NCI-H748 (cell line): ENCODE measurements at regions not wholly inside any gene's neighbourhood (a gene's known extent, or its start where the extent isn't known, plus 50 kb on each side); places are given as distances from the start of the nearest gene placed in this dataset.
"Not testable (repeated sequence)": the region's sequence is repeated elsewhere in the genome, so short reads cannot be mapped to it uniquely, and the experiment has no call there.

ENCODE experiments used
- DNase-seq: peaks from one replicate; lab custom pipeline; 2025; ENCODE audit not compliant: unreplicated experiment; lab: John Stamatoyannopoulos, UW

DNA sequence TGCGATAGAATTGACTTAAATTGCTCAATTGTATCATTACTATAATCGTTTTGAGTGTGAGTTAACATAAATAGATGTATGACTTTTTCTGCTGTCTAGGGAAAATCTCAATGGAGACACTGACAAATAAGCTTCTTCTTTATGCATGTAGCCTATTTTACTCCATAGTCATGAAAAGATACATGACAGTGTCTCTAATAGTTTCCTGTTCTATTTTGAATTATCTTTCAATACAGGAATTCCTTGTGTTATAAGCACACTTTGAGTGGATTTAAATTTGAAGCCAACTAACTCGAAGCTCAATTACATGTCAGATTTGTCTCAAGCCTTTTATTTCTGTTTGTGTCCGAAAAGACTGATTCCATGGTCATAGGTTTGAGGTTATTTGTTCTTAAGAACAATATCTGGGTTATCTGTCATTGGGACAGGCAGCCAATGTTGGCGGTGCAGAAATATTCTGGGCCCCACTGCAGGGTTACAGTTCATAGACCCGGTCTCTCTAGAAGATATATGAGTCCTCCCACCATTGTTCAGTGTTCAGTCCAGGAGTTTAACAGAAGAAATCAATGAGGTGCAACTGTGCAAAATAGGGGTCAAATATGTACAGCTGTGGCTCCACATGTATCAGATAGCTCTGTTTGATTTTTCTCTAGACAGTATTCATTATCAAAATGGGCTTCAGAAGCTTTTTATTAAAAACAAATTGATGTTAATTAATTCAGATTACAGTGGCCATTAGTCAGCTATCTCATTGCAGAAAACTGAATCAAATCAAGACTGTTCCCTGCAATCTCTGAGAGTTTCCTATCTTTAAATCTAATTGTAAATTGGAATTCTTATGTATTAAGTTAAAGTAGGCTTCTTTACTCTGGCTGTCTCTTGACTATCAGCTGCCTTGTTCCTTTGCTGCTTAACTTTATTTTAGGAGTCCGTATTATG, 1238.8 kb downstream of the NXPH1 start:
- no peak for DNase-seq

GRCh38 chr7:9680713-9681112, 1247.3 kb downstream of the NXPH1 start:
- DNase-seq: peak; percentile 31

DNA sequence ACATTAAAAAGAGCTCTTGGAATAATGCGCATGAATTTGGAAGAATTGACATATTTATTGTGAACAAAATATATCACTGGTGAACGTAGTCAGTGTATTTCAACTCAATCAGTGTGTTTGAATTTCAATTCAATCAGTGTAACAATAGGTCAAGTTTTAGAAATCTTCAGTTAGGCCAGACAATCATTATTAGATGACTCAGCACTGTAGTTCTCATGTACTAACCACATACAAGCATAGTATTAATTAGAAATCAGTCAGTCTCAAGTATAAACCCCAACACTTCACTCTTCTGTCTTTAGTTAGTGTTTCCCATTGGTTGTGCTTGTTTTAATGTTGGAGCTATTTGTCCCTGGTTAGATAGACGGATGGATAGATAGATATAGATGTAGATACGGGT, 1247.9 kb downstream of the NXPH1 start:
- no peak for DNase-seq

- no peak for DNase-seq
Observed at GRCh38 chr7:9691286-9691685, 1257.9 kb downstream of the NXPH1 start.

GRCh38 chr7:9698375-9698774, 1265.0 kb downstream of the NXPH1 start:
- DNase-seq: no peak

DNA sequence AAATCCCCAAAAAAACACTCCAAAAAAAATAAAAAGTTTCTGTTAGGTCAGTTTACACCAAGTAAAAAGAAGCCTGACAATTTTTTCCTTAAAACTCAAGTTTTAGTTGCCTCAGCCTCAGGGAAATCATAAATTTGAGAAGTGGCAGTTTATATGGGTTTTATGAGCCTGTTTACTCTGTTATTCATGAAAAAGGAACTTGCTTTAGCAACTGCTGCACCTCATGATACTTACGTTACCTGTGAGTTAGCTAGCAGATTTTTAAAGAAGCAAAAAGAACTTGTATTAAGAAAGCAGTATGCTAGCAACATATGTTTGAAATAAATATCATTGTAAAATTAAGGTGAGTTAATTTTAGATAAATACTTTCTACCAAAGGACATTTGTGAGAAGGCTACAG, 1264.5 kb upstream of the PHF14 start:
- no peak for DNase-seq

GRCh38 chr7:9711259-9711918, 1262.3 kb upstream of the PHF14 start:
- DNase-seq: no peak

DNA sequence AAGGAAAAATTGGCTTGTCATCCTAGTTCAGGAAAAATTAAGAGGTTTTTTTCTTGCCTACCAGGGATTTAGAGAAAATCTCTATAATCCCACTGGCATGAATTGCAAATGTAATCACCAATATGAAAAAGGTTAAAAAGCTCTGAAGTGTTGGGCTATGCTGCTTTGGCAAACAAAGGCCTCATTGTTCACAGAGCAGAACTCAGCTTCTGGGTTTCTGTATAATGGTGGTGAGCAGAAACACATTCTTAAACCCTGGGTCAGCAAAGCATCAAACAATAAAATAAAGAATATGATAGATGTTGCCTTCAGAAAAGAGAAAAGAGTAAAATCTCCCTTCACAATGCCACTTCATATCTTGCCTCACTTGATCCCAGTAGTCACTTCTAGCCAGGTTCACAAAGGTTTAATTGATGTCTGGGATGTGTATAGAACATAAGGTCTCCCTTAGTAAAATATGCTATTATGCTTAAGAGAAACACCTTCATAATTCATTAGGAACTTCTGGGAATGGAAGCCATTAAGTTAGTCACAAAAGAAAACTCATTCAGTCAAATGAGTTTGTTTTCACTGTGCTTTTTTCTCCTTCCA, 1255.5 kb upstream of the PHF14 start:
- DNase-seq: peak; percentile 53

DNA sequence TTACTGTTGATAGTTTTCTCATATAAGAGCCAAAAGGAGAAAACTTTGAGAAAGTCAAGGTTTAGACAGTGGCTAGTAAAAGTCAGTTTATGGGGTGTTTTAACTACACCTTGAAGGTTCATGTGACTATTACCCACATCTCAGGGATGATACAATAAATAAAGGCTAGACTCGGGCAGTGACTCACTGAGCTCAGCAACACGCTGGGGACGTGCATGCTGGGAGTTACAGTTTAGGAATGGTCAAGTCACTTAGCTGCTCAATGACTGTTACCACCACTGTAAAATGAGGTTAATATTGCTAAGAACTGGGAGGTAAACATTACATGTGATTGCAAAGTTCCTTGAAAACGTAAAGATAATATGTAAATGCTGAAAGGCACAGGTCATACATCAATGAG, 1254.4 kb upstream of the PHF14 start:
- DNase-seq: no peak

DNA sequence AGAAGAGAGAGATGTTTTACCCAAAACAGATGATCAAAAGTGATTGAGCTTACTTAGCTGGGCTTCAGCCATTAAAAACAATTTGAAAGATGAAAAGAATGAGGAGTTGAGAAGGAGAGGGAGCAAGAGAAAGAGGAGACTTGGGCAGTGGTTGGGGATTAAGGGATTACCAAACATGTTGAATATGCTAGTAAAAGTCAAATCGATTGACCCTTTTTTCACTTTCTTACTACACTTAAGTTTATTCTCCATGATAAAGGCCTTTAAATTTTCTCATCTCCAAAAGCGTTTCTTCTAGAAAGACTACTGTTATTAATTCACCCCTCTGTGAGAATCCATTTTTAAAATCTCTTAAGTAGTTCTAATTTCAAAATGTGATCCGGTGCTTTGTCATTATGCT, 1254.0 kb upstream of the PHF14 start:
- DNase-seq: no peak

DNA sequence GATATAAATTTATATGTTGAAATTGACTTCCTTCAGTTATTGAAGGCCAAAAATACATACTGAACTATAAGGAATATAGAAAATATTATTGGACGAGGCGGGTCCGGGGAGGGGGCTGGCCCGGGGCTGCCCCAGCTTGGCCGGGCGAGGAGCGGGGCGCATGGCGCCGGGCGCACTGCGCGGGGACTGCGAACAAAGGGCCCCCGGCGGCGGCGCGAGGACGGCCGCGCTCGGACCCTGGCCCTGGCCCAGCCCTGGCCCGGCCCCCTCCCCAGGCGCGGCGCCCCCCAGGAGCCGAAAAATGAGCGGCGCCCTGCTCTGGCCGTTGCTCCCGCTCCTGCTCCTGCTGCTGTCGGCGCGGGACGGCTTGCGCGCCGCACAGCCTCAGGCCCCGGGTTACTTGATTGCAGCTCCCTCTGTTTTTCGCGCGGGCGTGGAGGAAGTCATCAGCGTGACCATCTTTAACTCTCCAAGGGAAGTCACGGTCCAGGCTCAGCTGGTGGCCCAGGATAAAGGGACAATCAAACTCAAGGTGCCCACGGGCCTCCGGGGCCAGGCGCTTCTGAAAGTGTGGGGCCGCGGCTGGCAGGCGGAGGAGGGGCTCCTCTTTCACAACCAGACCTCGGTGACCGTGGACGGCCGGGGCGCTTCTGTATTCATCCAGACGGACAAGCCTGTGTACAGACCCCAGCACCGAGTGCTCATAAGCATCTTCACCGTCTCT, 1247.6 kb upstream of the PHF14 start:
- DNase-seq: not testable (repeated sequence)

- DNase-seq: not testable (repeated sequence)
Observed at GRCh38 chr7:9726811-9727210, 1246.9 kb upstream of the PHF14 start.

DNA sequence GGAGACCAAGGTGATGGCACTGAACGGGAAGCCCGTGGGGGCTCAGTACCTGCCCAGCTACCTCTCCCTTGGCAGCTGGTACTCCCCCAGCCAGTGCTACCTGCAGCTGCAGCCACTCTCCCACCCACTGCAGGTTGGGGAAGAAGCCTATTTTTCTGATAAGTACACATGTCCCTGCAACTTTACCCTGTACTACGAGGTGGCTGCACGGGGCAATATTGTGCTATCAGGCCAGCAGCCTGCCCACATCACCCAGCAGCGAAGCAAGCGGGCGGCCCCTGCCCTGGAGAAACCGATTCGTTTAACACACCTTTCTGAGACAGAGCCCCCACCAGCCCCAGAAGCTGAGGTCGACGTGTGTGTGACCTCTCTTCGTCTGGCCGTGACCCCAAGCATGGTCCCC, 1246.2 kb upstream of the PHF14 start:
- DNase-seq: not testable (repeated sequence)

GRCh38 chr7:9728014-9728657, 1245.5 kb upstream of the PHF14 start:
- not testable (repeated sequence) for DNase-seq

DNA sequence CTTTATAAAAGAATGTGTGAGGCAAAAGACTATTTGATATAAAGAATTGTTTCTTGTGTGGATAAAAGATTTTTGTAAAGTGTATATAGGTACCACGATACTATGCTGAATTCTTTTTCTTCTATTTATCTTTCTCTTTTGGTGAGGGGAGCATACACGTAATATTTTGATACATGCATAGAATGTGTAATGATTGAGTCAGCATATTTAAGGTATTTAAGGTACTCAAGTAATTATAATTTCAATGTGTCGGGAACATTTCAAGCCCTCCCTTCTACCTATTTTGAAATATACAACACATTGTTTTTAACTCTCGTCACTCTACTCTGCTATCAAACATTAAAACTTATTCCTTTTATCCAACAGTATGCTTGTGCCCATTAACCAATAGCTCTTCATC, 1221.6 kb upstream of the PHF14 start:
- DNase-seq: no peak

DNA sequence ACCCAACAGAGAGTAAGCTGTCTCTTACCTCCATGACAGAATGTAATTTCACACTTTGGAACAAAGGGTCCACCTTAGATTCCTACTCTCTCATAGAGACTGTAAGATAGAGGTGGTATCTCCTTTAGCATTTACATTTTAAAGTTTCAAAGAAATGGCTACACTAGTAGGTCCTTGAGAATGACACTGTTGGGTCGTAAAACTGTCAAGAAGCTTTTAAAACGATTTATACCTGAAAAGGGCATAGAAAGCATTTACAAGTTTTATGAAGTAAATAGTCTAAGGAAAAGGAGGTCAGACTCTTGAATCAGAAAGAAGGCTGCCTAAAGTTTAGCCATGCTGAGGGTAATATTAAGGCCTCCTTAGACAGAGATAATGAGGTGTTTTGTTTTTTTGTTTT, 1212.4 kb upstream of the PHF14 start:
- no peak for DNase-seq

- DNase-seq: no peak
Observed at GRCh38 chr7:9776900-9777299, 1196.8 kb upstream of the PHF14 start.

DNA sequence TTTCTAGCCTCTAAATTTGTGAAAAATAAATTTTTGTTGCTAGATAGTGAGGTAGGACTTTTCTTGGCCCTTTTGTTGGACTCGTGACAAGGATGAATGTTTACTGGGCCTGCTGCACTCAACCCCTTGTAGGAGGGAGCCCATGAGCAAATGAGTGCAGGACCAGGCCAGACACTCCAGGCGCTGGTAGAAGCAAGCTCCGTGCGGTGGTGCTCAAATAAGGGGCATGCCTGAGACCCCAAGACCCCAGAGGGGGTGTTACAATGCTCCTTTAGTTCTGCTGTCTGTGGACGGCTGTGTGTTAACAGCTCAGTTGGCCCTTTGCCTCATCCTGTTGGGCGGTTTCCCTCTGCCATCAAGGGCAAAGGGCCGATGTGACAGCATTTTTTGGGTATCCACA, 1195.3 kb upstream of the PHF14 start:
- DNase-seq: no peak

GRCh38 chr7:9781710-9782109, 1192.0 kb upstream of the PHF14 start:
- DNase-seq: no peak

GRCh38 chr7:9782275-9782674, 1191.4 kb upstream of the PHF14 start:
- DNase-seq: no peak

DNA sequence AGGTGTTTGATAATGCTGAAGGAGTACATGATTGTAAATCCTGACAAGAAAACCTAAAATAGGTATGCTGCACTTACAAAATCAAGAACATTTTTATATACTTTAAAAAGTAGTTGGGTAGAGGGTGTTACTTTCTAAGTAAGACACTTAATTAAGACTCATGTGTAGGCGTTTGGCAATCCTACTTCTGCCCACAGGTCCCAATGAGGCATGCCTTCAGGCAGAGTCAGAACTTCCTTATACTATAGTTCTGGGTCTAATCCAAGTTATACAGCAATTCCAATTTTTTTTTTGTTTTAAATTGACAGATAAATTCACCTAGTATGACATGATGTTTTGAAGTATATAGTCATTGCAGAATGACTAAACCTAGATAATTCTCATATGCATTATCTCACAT, 1188.5 kb upstream of the PHF14 start:
- DNase-seq: no peak
